ENCODE measurements at regions not wholly inside any gene's neighbourhood (a gene's known extent, or its start where the extent isn't known, plus 50 kb on each side); places are given as distances from the start of the nearest gene placed in this dataset.

GRCh38 chr10:58048936-58049335 is 218.8 kb downstream of the IPMK start:
- Histone ChIP-seq H3K4me3 (ENCODE audit: low read depth, low read length, poor library complexity, severe bottlenecking) (no peak overlapping the region), H3K27me3 (replicated peaks; ENCODE audit: insufficient read depth, low read depth, low read length, poor library complexity) (no peaks in the 10 kb centered on the region), H3K36me3 (ENCODE audit: insufficient read depth, low read length, poor library complexity, severe bottlenecking) (no peaks in the 10 kb centered on the region), H3K9me3 (ENCODE audit: low read depth, low read length, poor library complexity, severe bottlenecking) (no peaks in the 10 kb centered on the region), H3K4me1 (ENCODE audit: insufficient read depth, low read length, poor library complexity, severe bottlenecking) (no peaks in the 10 kb centered on the region), H3K27ac (ENCODE audit: low read depth, low read length, poor library complexity, severe bottlenecking) (no peak overlapping the region)
- CTCF ChIA-PET, result no interaction called here
- no peak for TF ChIP-seq CTCF (conservative IDR thresholded peaks at IDR 0.05; ENCODE audit: low read depth, low read length)
- no peak for TF ChIP-seq EZH2 (IDR thresholded peaks at IDR 0.05; ENCODE audit: borderline replicate concordance, low read depth, low read length, poor library complexity, severe bottlenecking)
- intact Hi-C loops (cut with micrococcal nuclease; ENCODE audit: unreplicated experiment), result no loop called here
- DNase-seq (ENCODE audit: low spot score), result no peak
- POLR2A ChIA-PET (ENCODE audit: low non-redundant PET), result no interaction called here
- BruUV-seq (replicated peaks), result no TSS peak

GRCh38 chr10:58044072-58044471 is 223.6 kb downstream of the IPMK start:
- Histone ChIP-seq H3K4me3 (ENCODE audit: low read depth, low read length, poor library complexity, severe bottlenecking) (no peak overlapping the region), H3K4me1 (ENCODE audit: insufficient read depth, low read length, poor library complexity, severe bottlenecking) (no peaks in the 10 kb centered on the region), H3K36me3 (ENCODE audit: insufficient read depth, low read length, poor library complexity, severe bottlenecking) (no peaks in the 10 kb centered on the region), H3K27me3 (replicated peaks; ENCODE audit: insufficient read depth, low read depth, low read length, poor library complexity) (no peaks in the 10 kb centered on the region), H3K27ac (ENCODE audit: low read depth, low read length, poor library complexity, severe bottlenecking) (no peak overlapping the region), H3K9me3 (ENCODE audit: low read depth, low read length, poor library complexity, severe bottlenecking) (no peaks in the 10 kb centered on the region)
- intact Hi-C loops (cut with micrococcal nuclease; ENCODE audit: unreplicated experiment), result no loop called here
- POLR2A ChIA-PET (ENCODE audit: low non-redundant PET), result no interaction called here
- CTCF ChIA-PET, result no interaction called here
- no TSS peak for BruUV-seq (replicated peaks)
- no peak for DNase-seq (ENCODE audit: low spot score)
- no peak for TF ChIP-seq EZH2 (IDR thresholded peaks at IDR 0.05; ENCODE audit: borderline replicate concordance, low read depth, low read length, poor library complexity, severe bottlenecking)
- no peak for TF ChIP-seq CTCF (conservative IDR thresholded peaks at IDR 0.05; ENCODE audit: low read depth, low read length)

- no peak overlapping the region for H3K4me3 ChIP-seq (ENCODE audit: low read depth, low read length, poor library complexity, severe bottlenecking)
- ChIA-PET POLR2A (ENCODE audit: low non-redundant PET) (interaction anchor here (0.6 kb wide), 1 partner anchor 41 kb away, joined by 4 read pairs; no protein-coding TSS in a partner anchor), CTCF (no interaction called here)
Measured at GRCh38 chr10:58041901-58042300, 225.8 kb downstream of the IPMK start.

More at GRCh38 chr10:58041901-58042300, 225.8 kb downstream of the IPMK start:
- Histone ChIP-seq H3K4me1 (ENCODE audit: insufficient read depth, low read length, poor library complexity, severe bottlenecking) (no peaks in the 10 kb centered on the region), H3K27ac (ENCODE audit: low read depth, low read length, poor library complexity, severe bottlenecking) (no peak overlapping the region), H3K27me3 (replicated peaks; ENCODE audit: insufficient read depth, low read depth, low read length, poor library complexity) (no peaks in the 10 kb centered on the region), H3K9me3 (ENCODE audit: low read depth, low read length, poor library complexity, severe bottlenecking) (no peaks in the 10 kb centered on the region), H3K36me3 (ENCODE audit: insufficient read depth, low read length, poor library complexity, severe bottlenecking) (no peaks in the 10 kb centered on the region)
- BruUV-seq (replicated peaks), result no TSS peak
- no peak for DNase-seq (ENCODE audit: low spot score)
- TF ChIP-seq CTCF (conservative IDR thresholded peaks at IDR 0.05; ENCODE audit: low read depth, low read length), result no peak
- intact Hi-C loops (cut with micrococcal nuclease; ENCODE audit: unreplicated experiment), result no loop called here
